ENCODE measurements at regions not wholly inside any gene's neighbourhood (a gene's known extent, or its start where the extent isn't known, plus 50 kb on each side); places are given as distances from the start of the nearest gene placed in this dataset.

DNA sequence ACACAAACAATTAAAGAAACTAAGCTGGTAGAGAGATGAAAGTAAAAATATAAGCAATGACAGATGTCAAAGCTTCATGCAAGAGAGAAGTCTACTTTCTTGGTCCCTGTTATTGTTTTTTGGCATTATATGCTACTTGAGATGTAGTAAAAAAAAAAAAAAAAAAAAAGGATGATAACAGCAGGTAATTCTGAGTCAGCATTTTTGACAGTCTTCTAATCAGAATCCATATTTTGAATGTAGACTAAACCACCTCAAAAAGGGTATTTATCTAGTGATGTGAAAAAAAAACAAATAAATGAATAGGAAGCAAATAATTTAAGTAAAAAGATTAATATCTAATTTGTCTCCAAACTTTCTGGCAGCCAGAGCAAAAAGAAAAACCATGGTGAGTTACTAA is 422.2 kb upstream of the CPEB2 start:
- ChIA-PET CTCF (no interaction called here), POLR2A (no interaction called here)
- no peaks in the 10 kb centered on the region for H3K79me2 ChIP-seq (ENCODE audit: insufficient read depth)
- no peak overlapping the region for H3K4me3 ChIP-seq (ENCODE audit: low read depth in 2 of 2, low read length in 1 of 2)
- H3K4me2 ChIP-seq = no peak overlapping the region
- H3K9me2 ChIP-seq = no peaks in the 10 kb centered on the region
- TF ChIP-seq MXI1 (IDR thresholded peaks at IDR 0.05; ENCODE audit: low read depth, low read length) (no peak), TAF1 (IDR thresholded peaks at IDR 0.05; ENCODE audit: borderline replicate concordance, low read depth, low read length) (no peak), ZBTB33 (IDR thresholded peaks at IDR 0.05; ENCODE audit: borderline replicate concordance, low read depth) (no peak), POLR2AphosphoS5 (IDR thresholded peaks at IDR 0.05; ENCODE audit: low read depth, low read length) (no peak), TCF12 (IDR thresholded peaks at IDR 0.05) (no peak), TEAD4 (IDR thresholded peaks at IDR 0.05; ENCODE audit: borderline replicate concordance, insufficient read depth) (no peak), REST (IDR thresholded peaks at IDR 0.05; ENCODE audit: low read depth, low read length) (no peak), RCOR1 (IDR thresholded peaks at IDR 0.05; ENCODE audit: low read length) (no peak), MAX (IDR thresholded peaks at IDR 0.05; ENCODE audit: low read depth) (no peak), CTCF (IDR thresholded peaks at IDR 0.05) (no peak), RAD21 (IDR thresholded peaks at IDR 0.05; ENCODE audit: low read length) (no peak), FOSL2 (IDR thresholded peaks at IDR 0.05; ENCODE audit: borderline replicate concordance, low read depth) (no peak), GABPA (IDR thresholded peaks at IDR 0.05; ENCODE audit: low read depth) (no peak), IRF3 (IDR thresholded peaks at IDR 0.05; ENCODE audit: low read depth, low read length) (no peak), ELF1 (IDR thresholded peaks at IDR 0.05) (no peak), GATA2 (CRISPR knock-in tag; IDR thresholded peaks at IDR 0.05) (no peak), RFX5 (IDR thresholded peaks at IDR 0.05; ENCODE audit: low read length) (no peak), EP300 (IDR thresholded peaks at IDR 0.05; ENCODE audit: borderline replicate concordance in 1 of 2, low read depth in 1 of 2, low read length in 1 of 2) (no peak), USF1 (IDR thresholded peaks at IDR 0.05; ENCODE audit: borderline replicate concordance, low read depth) (no peak)
- TF ChIP-seq, protein P1, sequence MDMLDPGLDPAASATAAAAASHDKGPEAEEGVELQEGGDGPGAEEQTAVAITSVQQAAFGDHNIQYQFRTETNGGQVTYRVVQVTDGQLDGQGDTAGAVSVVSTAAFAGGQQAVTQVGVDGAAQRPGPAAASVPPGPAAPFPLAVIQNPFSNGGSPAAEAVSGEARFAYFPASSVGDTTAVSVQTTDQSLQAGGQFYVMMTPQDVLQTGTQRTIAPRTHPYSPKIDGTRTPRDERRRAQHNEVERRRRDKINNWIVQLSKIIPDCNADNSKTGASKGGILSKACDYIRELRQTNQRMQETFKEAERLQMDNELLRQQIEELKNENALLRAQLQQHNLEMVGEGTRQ (IDR thresholded peaks at IDR 0.05; ENCODE audit: borderline replicate concordance, low read depth, low read length) = no peak
- no peaks in the 10 kb centered on the region for H4K20me1 ChIP-seq (ENCODE audit: insufficient read depth)
- H3F3A ChIP-seq (replicated peaks; ENCODE audit: insufficient read depth) = no peaks in the 10 kb centered on the region
- H3K9me3 ChIP-seq = no peaks in the 10 kb centered on the region
- H3K36me3 ChIP-seq (replicated peaks in 1 of 2; ENCODE audit: control insufficient read depth in 1 of 2, insufficient read depth in 2 of 2, low read length in 1 of 2) = no peaks in the 10 kb centered on the region
- H3K4me1 ChIP-seq (ENCODE audit: control insufficient read depth in 1 of 2, insufficient read depth in 2 of 2, low read depth in 1 of 2, low read length in 1 of 2) = no peaks in the 10 kb centered on the region
- H3K27ac ChIP-seq (ENCODE audit: low read depth in 2 of 2, low read length in 1 of 2) = no peak overlapping the region
- no peaks in the 10 kb centered on the region for H3K27me3 ChIP-seq (ENCODE audit: insufficient read depth)
- no peak overlapping the region for H3K9ac ChIP-seq
- DNase-seq = no peak
- H2AFZ ChIP-seq (ENCODE audit: low read depth) = no peak overlapping the region

Measured in SK-N-SH (cell line).